ENCODE measurements at regions not wholly inside any gene's neighbourhood (a gene's known extent, or its start where the extent isn't known, plus 50 kb on each side); places are given as distances from the start of the nearest gene placed in this dataset.
"Not testable (repeated sequence)": the region's sequence is repeated elsewhere in the genome, so short reads cannot be mapped to it uniquely, and the experiment has no call there.

DNA sequence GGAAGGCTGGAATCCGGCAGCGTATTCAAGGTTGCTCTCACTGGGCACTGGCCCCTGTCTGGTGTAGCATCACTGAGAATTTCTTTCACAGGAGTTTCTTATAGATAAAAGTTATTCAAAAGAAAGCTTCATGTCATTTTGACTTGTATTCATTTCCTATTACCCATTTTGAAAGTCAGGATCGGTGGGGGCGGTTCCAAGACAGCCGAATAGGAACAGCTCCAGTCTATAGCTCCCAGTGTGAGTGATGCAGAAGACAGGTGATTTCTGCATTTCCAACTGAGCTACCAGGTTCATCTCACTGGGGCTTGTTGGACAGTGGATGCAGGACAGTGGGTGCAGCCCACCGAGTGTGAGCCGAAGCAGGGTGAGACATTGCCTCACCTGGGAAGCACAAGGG lies 51.5 kb upstream of the CDC42EP3 start:
- not testable (repeated sequence) for DNase-seq

DNA sequence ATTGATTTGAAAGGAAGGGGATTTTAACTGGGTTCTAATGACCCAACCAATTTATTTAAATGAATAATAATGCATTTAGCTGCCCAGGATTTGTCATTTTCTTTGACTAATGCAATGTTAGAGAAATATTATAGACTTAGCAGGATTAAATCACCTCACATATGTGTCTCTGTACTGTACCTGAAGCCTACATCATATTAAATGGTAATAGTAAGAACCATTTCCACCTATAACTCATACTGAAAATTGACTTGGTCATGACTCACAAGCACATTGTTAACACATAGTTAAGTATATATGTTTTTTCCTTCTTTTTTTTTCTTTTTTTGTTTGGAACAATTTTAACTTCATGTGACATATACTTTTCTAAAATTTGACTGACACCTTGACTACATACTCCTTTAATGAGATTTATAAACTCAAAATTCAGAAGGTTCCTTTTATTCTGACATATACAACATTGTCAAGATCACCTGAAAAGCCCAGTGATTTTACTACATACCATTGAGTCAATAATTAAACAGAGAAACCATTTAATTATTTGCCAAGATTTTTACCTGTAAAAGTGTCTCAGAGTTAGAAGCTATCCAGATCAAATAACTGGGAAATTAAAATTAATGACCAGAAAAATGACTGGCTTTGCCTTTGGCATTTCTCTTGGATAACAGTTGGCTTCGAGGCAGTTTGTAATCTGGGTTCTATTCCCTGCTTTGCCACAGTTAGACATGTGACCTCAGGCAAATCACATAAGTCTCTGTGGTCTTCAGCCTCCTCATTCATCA lies 58.8 kb upstream of the CDC42EP3 start:
- DNase-seq, result no peak

DNA sequence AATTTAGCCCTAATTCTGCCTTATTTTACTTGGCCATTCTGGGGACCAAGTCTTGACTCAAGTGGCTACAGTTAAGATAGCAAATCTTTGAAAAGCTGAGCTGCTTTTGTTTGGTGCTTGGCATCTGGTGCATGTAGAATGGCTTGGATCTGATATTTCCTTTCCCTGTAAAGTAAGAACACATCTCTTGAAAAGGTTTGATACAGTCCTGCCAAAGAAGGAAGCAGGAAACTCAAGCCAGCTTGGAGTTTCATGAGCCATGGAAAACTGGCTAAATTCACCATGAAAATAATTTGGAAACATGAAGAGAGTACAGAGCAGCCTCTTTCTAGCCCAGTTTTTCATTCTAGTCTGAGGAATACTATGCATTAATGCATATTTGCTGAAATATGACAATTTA lies 61.0 kb upstream of the CDC42EP3 start:
- DNase-seq, result not testable (repeated sequence)

DNA sequence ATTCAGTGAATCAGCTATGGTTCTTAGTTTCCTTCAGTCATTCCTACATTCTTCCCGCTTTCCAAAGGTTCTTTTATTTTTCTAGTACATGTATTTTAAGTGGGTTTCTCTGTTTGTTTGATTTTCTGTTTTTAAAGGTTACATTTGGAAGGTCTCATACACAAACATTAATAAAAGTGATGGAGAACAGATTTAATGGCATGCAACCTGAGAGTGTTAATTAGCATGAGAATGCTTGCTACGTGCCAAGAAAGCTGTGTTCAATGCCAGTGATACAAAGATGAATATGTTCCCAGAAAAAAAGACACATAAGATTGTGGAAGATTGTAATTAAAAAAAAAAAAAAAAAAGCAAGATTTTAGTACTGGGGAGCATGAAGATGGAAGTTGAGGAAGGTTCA lies 61.8 kb upstream of the CDC42EP3 start:
- DNase-seq, result no peak

DNA sequence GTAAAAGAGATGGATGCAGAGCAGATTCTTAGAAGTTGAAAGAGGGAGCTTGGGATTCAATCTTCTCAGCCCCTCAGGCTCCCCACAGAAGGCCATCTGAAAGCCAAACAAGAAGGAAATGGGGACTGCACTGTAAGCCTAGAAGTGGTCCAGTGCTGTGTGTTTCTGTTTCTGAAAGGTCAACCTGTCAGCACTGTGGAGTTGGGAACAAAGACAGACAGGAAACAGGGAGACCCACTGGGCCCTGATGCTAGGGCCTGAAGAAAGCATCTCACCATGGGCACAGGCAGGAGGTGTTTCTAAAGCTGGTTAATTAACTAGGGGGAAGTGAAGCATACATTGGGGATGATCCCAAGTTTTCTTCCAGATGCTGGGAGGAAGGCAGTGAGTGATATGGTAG lies 62.5 kb upstream of the CDC42EP3 start:
- not testable (repeated sequence) for DNase-seq

DNA sequence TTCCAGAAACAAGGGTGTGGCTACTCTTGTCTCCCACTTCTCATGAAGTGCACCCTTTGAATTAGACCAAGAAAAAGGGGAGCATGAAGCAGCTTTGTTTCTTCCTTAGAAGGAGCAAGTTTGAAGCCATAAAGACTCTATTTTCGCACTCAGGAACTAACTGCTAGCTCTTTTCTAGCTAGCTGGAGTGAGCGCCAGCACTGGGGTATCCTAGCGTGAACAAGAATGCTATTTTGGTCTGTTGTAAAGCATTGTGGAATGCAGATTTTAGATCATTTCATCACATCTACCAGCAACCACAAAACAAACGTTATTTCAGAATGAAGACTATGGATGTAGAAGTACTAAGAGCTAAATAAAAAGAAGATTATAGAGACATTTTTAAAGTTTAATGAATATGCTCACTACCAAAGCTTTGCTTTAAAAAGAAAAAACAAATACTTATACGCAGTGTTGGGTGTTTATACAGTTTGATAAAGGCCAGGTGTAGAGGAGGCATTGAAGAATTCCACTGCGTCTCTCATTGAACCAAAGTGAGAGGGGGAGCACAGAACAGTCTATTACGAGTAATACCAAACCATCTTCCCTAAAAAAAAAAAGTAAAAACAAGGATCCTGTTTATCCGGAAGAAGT lies 63.6 kb upstream of the CDC42EP3 start:
- DNase-seq, result not testable (repeated sequence)

DNA sequence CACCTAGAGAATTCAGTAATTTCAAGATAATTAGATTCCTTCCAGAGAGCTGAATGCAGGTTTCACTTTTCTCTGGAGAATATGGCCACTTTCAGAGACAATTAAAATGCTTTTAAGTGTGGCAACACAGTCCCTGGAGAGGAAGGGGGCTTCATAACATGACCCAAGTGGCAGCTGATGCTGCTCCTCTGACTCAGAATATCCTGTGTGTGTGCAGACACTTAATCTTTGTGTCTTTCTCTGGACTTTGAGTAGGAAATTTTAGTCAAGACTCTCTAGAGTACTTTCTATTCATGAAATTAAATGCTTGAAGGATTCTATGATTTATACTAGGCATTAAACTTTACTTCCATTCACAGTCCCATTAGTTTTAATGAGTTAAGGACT lies 64.1 kb upstream of the CDC42EP3 start:
- DNase-seq, result not testable (repeated sequence)

DNA sequence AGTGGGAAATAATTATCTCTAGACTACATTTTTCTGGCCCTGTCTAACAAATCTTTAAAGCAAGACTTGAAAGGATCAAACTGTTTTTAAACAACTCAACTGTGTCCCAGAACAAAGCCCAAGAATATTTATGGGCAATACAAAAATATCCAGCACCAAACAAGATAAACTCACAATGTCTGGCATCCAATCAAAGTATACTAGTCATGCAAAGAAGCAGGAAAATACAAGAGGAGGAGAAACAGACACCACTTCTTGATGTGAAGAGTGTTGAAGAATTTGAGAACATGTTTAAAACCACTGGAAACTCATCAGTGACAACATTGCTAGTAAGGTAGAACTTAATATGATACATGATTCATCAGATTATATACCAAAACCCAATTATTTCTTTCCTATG lies 66.1 kb upstream of the CDC42EP3 start:
- DNase-seq, result no peak

DNA sequence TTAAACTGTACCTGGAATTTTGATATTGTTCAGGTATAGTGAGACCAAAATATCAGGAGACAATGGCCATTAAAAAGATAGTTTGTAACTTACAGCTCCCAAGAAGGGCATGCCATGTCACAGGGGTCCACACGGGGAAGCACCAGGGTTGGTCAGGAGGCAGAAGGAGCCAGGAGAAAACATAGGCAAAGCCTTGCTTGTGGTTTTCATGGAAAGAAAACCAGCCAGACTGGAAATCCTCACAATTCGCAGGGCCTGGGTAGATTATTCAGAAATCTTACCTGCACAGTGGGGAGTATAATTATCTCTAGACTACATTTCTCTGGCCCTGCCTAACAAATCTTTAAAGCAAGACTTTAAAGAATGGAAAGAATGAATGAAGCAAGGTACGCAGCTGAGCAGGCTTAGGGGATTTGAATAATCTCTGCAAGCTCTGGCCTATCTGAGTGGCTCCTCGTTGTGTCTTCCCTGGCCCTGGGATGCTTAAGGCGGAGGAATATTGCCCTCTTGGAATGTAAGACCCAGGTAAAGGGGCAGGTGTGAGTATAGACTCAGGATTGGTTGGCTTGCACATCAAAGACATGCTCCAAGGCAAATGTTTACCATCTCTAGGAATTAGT lies 66.9 kb upstream of the CDC42EP3 start:
- no peak for DNase-seq

DNA sequence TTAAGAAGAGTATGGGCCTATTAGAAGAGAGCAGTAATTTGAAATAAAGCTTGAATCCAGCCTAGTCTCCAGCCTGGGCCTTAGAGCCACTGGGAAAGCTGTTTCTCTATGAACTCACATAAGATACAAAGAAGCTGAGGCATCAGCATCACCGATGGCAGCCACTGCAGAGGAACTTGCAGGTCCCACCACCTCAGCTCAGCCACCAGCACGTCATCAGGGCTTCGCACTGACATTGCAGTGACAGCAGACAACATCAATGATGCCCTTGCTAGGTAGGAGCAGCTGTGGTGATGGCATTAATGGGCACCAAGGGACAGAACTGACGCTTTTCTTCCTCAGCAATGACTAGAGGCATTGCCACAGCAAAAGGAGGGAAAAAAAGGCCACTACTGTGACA lies 67.7 kb upstream of the CDC42EP3 start:
- no peak for DNase-seq

DNA sequence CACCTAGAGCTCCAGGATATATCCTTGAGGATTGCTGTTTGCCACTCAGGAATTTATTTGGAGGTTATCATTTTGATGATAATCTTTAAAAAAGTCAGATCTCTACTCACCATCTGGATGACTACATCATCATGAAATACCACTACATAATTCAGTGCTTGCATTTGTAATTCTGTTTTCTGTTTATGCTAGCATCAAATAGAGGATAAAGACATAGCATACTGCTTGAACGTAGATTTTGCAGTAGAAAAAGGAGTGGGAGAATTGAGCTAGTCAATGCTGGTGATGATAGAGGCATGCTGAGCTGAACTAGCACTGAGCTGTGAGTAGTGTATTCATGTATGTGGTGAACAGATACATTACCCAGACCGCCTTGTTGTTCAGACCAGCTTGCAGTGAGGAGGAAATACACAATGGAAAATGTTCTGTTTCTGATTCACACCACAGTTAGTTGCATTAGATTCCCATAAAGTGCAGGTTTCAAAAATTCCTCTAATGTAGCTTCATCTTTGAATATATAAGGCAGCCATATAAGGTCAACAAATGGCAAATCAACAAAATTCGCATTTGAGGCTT lies 68.8 kb upstream of the CDC42EP3 start:
- DNase-seq, result no peak

DNA sequence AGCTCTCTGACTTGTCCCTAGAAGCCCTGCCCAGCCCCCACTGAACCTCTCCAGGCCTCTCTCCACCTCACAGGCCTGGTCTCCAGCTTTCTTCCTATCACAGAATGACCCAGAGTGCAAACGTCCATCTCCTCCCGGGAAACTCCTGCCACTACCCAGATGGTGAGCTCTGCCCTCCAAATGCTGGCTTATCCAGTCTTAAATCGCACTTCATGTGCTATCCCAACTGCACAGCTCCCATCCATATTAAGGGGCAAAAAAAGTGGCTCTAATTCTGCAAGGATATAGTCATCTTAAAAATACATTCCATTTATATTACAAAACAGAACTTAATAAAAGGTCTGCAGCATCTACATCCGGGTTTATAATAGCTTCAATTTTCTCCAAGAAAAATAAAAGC lies 70.8 kb upstream of the CDC42EP3 start:
- DNase-seq, result no peak

DNA sequence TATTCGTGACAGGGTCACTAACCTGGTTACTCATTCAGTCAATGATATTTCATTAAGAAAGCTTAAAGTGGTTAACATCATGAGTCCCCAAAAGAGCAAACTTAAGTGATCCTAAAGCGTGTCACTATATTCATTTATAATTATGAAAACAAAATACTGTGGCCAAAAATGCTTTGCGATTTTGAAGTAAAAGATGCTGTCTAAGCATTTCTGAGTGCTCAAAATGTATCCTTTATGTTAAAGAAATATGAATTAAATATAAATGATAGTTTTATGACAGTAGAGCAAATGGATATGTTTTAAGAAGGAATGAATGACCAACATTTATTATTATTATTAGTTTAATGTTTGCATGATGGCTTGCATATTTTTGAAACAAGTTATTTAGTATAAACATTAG lies 72.6 kb upstream of the CDC42EP3 start:
- DNase-seq, result no peak

DNA sequence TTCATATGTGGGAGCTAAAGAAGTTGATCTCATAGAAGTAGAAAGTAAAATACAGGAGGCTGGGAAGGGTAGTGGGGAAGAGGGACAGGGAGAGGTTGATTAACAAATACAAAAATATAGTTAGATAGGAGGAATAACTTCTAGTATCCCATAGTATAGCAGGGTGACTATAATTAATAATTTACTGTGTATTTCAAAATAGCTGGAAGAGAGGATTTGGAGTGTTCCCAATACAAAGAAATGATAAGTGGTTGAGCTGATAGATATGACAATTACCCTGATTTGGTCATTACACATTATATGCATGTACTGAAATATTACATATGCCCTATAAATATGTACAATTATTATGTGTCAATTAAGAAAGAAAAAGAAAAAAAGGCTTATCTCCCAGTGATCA lies 73.5 kb upstream of the CDC42EP3 start:
- not testable (repeated sequence) for DNase-seq

DNA sequence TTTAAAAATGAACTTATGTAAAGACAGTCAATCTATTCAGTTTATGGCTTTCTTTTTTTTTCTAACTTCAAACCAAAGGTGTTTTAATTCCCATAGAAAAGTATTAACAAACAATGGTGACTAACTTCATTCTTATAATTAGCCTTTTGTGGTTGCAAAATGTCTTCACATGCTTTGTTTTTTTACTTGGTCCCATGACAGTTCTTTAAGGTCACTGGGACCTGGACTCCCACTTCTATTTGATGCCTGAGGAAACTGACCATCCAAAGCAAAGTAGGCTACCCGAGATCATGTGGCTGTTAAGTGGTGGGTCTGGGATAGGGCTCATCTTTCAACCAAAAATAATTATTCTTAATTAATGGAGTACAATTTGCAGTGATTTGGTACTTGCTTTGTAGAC lies 74.6 kb upstream of the CDC42EP3 start:
- not testable (repeated sequence) for DNase-seq

DNA sequence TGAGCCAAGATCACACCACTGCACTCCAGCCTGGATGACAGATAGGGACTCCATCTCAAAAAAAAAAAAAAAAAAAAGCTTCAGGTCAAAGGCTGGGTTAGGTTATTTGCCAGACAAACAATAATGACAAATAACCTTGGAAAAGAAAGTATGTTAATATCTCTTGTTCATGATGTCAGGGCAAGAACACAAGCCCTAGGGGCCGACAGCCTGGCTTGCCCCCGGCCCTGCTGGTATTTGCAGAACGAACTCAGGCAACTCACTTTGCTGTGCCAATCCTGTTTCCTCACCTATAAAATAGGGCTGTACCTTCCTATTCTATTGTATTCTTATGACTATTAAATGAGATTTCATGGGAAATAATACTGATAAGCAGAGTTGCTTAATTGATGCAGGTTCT lies 75.4 kb upstream of the CDC42EP3 start:
- no peak for DNase-seq

DNA sequence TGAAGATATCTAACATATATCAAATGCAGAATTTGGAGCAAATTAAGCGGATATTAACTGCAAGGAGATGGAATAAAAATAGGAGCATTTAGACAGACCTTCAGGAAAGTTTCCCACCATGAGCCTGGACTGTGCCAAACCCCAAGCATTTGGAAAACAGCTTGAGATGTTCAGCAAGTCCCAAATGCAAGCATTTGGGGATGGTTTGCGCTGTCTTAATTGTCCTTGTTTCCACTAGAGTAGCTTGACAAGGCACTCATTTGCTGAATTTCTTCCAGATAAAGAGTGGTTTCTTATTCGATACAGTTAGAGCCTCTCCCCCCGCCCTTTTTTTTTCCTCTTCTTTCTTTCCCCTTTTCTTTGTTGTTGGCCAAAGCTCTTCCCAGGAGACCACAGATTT lies 77.1 kb upstream of the CDC42EP3 start:
- no peak for DNase-seq

DNA sequence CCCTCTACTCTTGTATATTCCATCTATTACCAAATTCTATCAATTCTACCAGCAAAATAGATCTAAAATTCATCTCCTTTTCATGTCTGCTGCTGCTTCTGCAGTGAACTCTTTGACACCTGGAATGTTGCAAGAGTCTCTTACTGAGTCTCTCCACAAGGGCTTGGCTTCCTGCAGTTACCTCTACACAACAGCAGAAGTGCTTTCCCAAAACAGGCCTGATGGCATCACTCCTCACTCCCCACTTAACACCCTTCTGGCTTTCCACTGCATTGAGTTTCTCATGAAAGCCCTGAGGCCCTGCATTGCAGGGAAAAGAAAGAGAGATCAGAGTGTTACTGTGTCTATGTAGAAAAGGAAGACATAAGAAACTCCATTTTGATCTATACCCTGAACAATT lies 78.8 kb upstream of the CDC42EP3 start:
- DNase-seq, result not testable (repeated sequence)

DNA sequence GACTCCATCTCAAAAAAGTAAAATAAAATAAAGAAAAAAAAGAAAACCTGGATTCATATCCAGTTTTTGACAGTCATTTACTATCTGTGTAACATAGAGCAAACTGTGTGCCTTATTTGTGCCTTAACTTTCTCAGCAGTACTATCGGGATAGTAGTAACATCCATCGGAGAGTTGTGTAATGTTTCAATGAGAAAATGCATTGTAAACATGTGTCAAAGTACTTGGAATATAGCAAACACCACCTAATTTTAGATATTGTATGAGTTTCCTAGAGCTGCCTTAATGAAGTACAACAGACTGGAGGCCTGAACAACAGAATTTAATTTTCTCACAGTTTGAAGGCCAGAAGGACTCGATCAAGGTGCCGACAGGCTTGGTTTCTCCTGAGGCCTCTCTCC lies 81.3 kb upstream of the CDC42EP3 start:
- no peak for DNase-seq

DNA sequence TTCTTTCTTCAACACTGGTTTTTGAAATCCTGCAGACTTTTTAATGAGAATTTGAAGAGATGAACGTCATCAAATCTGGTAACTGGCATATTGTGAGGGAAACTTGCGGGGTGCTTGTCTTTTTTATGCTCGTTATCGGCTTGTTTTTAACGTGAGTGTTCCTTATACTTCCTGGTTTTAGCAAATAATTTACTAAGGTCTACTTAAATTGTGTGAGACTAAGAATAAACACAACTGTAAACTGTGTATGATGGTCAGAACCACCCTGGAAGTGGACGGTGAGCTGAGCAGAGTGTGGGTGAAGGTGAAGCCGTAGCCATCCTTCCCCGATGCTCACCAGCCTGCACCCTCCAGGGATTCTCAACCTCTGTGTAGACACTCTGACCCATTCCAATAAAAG lies 82.3 kb upstream of the CDC42EP3 start:
- DNase-seq, result no peak

DNA sequence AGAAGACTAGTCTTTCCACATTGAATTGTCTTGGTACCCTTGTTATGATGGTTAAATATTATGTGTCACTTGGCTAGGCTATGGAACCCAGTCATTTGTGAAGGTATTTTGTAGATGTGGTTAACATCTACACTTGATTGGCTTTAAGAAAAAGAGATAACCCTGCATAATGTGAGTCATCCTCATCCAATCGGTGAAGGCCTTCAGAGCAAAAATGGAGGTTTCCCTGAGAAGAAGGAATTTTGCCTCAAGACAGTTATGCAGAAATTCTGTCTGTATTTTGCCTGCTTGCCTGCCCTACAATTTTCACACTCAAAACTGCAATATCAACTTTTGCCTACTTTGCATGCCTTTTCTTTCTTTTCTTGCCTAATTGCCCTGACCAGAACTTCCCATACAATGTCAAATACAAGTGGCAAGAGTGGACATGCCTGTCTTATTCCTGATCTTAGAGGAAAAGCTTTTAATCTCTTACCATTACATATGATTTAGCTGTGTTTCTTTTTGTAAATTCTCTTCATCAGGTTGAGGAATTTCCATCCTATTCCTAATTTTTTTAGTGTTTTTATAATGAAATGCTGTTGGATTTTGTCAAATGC lies 84.6 kb upstream of the CDC42EP3 start:
- not testable (repeated sequence) for DNase-seq

DNA sequence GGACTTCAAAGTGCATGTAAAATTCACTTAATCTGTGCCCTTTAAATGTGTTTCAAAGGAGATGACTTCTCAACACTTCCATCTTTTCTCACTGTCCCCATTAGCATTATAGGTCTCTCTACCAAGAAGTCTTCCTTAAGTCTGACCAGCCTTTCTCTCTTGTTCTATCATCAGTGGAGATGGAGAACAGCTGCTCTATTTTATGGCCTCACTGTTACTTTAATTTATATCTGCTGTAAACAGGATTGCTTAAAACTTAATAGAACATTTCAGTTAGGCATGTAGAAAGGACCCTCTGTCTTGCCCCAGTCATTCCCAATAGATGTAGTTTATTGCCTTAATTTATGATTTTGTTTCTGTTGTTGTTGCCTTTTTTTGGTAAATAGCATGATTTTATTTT lies 86.0 kb upstream of the CDC42EP3 start:
- DNase-seq, result not testable (repeated sequence)

DNA sequence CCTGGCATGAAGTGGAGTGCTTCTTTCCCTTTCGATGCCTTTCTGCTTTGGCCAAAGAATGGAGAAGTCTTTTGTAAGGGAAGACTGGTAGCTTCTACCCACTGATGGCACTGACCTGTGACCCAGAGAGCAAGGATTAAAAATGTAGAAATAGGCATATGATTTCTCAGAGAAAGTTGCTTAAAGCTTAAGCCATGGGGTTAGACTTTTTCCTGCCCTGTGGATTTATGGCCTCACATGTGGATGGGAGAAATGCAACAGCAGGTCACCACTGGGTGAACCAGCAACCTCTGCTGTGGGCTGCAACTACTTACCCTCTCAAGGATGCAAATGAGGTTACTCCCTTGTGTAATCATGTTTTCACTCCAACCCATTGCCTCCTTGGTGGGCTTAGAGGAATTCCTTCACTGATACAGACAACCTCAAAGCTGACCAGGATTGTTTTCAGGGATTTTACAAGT lies 86.7 kb upstream of the CDC42EP3 start:
- DNase-seq, result not testable (repeated sequence)
